GM23338 (cell line): ENCODE measurements at regions not wholly inside any gene's neighbourhood (a gene's known extent, or its start where the extent isn't known, plus 50 kb on each side); places are given as distances from the start of the nearest gene placed in this dataset.

Experiments
- ATAC-seq: fragments of 200-7000 bp; cut with Tn5 transposase; 3 replicates; pipeline ENCODE4 v1.9.1; 2020
- DNase-seq: peaks from one replicate; pipeline ENCODE4 v3.0.0-alpha.2; 2015; ENCODE audit warnings: low spot score
- H2AFZ ChIP-seq: fragments of 200-600 bp; sonication (generic); 2 replicates; pipeline ENCODE4 v1.8.0; 2016; ENCODE audit warnings: antibody characterized with exemption, mild to moderate bottlenecking, moderate library complexity
- H3F3A ChIP-seq: fragments of 200-600 bp; sonication (generic); replicated peaks from 2 replicates; pipeline ENCODE4 v1.8.0; 2017; ENCODE audit warnings: antibody characterized with exemption, mixed run types, low read depth
- H3K27ac ChIP-seq: fragments of 200-600 bp; sonication (generic); 2 replicates; pipeline ENCODE4 v1.6.1; 2016; ENCODE audit warnings: low read depth
- H3K27me3 ChIP-seq: fragments of 200-600 bp; sonication (generic); 2 replicates; pipeline ENCODE4 v1.8.0; 2016; ENCODE audit warnings: mild to moderate bottlenecking, mixed run types, moderate library complexity; ENCODE audit not compliant: insufficient read depth
- H3K36me3 ChIP-seq: fragments of 200-600 bp; sonication (generic); 2 replicates; pipeline ENCODE4 v1.8.0; 2016; ENCODE audit warnings: mild to moderate bottlenecking; ENCODE audit not compliant: insufficient read depth
- H3K4me1 ChIP-seq: fragments of 200-600 bp; sonication (generic); 2 replicates; pipeline ENCODE4 v1.8.0; 2016; ENCODE audit warnings: mild to moderate bottlenecking, moderate library complexity; ENCODE audit not compliant: insufficient read depth
- H3K4me2 ChIP-seq: fragments of 200-600 bp; sonication (generic); 2 replicates; pipeline ENCODE4 v1.7.1; 2017; ENCODE audit warnings: mixed run types
- H3K4me3 ChIP-seq: fragments of 200-600 bp; sonication (generic); 2 replicates; pipeline ENCODE4 v1.6.1; 2016; ENCODE audit warnings: mixed run types
- H3K79me2 ChIP-seq: fragments of 200-600 bp; sonication (generic); replicated peaks from 2 replicates; pipeline ENCODE4 v1.8.0; 2017; ENCODE audit warnings: mild to moderate bottlenecking; ENCODE audit not compliant: insufficient read depth
- H3K9me2 ChIP-seq: fragments of 200-600 bp; sonication (generic); 2 replicates; pipeline ENCODE4 v1.8.0; 2017; ENCODE audit not compliant: insufficient read depth
- H4K20me1 ChIP-seq: fragments of 200-600 bp; sonication (generic); replicated peaks from 2 replicates; pipeline ENCODE4 v1.8.0; 2017; ENCODE audit warnings: mild to moderate bottlenecking; ENCODE audit not compliant: insufficient read depth
- H3K27ac Mint-ChIP-seq: 2 replicates; pipeline ENCODE4 v1.8.0; 2020; ENCODE audit warnings: inconsistent platforms, mild to moderate bottlenecking, moderate library complexity, mixed read lengths
- H3K27me3 Mint-ChIP-seq: 3 replicates; pipeline ENCODE4 v1.8.0; 2022; ENCODE audit warnings: low read depth, mild to moderate bottlenecking, moderate library complexity, mixed read lengths, inconsistent platforms; ENCODE audit not compliant: insufficient read depth, poor library complexity
- H3K36me3 Mint-ChIP-seq: 3 replicates; pipeline ENCODE4 v1.8.0; 2021; ENCODE audit warnings: low read depth, mild to moderate bottlenecking, inconsistent platforms, moderate library complexity, mixed read lengths
- H3K4me1 Mint-ChIP-seq: 3 replicates; pipeline ENCODE4 v1.8.0; 2020; ENCODE audit warnings: mild to moderate bottlenecking, inconsistent platforms, mixed read lengths
- H3K4me3 Mint-ChIP-seq: 3 replicates; pipeline ENCODE4 v1.8.0; 2021; ENCODE audit warnings: moderate library complexity, mild to moderate bottlenecking, inconsistent platforms, mixed read lengths
- H3K9me3 Mint-ChIP-seq: 3 replicates; pipeline ENCODE4 v1.8.0; 2020; ENCODE audit warnings: moderate library complexity, mild to moderate bottlenecking, inconsistent platforms, mixed read lengths
- CREB1 ChIP-seq: fragments of 250-450 bp; sonication (Bioruptor Pico); IDR thresholded peaks from 2 replicates; pipeline ENCODE4 v1.5.0; 2020; ENCODE audit warnings: low read depth, mild to moderate bottlenecking, moderate library complexity
- CTCF ChIP-seq, 2 experiments: fragments of 200-600 bp in 1 of 2; sonication (generic) in 1 of 2; conservative IDR thresholded peaks; 2 replicates each; pipeline versions ENCODE4 v1.5.1 to v1.6.1; 2016 to 2017; ENCODE audit warnings: antibody characterized with exemption in 2 of 2, low read depth in 2 of 2, mild to moderate bottlenecking in 2 of 2, moderate library complexity in 1 of 2
- EZH2 ChIP-seq: fragments of 200-600 bp; sonication (generic); IDR thresholded peaks from one replicate; pipeline ENCODE4 v1.8.0; 2017; ENCODE audit warnings: antibody characterized with exemption, mild to moderate bottlenecking, low read depth; ENCODE audit not compliant: unreplicated experiment
- EZH2phosphoT487 ChIP-seq: fragments of 200-600 bp; sonication (generic); IDR thresholded peaks from one replicate; pipeline ENCODE4 v1.8.1; 2018; ENCODE audit warnings: antibody characterized with exemption; ENCODE audit not compliant: unreplicated experiment
- JUNB ChIP-seq: IDR thresholded peaks from one replicate; pipeline ENCODE4 v1.6.1; 2016; ENCODE audit warnings: antibody characterized with exemption; ENCODE audit not compliant: unreplicated experiment
- NANOG ChIP-seq: IDR thresholded peaks from 2 replicates; pipeline ENCODE4 v1.6.1; 2016; ENCODE audit warnings: antibody characterized with exemption, borderline replicate concordance
- POLR2AphosphoS5 ChIP-seq: IDR thresholded peaks from 2 replicates; pipeline ENCODE4 v1.6.1; 2016; ENCODE audit warnings: antibody characterized with exemption, low read depth
- STAT1 ChIP-seq: IDR thresholded peaks from one replicate; pipeline ENCODE4 v1.6.1; 2016; ENCODE audit warnings: antibody characterized with exemption; ENCODE audit not compliant: unreplicated experiment
- ZNF114 ChIP-seq: fragments of 250-450 bp; sonication (Bioruptor Pico); IDR thresholded peaks from 2 replicates; pipeline ENCODE4 v1.5.0; 2020; ENCODE audit warnings: mild to moderate bottlenecking, moderate library complexity
- ZNF331 ChIP-seq: fragments of 250-450 bp; sonication (Bioruptor Pico); IDR thresholded peaks from 2 replicates; pipeline ENCODE4 v1.5.0; 2020; ENCODE audit warnings: low read depth, mild to moderate bottlenecking, moderate library complexity
- ZNF462 ChIP-seq: fragments of 250-450 bp; sonication (Bioruptor Pico); IDR thresholded peaks from 2 replicates; pipeline ENCODE4 v1.5.0; 2020; ENCODE audit warnings: mild to moderate bottlenecking, moderate library complexity
- TF ChIP-seq, protein P1 (sequence below): IDR thresholded peaks from one replicate; pipeline ENCODE4 v1.6.1; 2018; ENCODE audit warnings: antibody characterized with exemption; ENCODE audit not compliant: unreplicated experiment
- TF ChIP-seq, protein P2 (sequence below): IDR thresholded peaks from 2 replicates; pipeline ENCODE4 v1.6.1; 2016; ENCODE audit warnings: antibody characterized with exemption

DNA sequence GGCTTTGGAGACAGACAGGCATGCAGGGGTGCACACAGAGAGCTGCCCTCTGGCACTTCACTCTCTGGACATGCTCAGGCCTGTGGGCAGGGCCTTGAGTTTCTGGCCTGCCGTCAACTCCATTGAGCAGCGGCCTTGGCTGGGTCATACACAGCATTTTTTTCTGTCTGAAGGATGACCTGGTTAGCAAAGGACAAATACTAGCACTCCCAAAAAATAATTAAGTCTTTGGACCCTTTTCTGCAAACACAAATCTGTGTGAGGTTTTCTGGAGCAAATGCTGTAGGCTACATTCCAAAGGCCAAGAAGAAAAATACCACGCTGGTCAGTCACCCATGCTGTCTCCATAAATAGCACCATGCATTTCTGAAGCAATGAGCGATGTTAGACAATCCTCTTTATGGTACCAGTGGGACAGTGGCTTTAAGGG lies 124.7 kb upstream of the CTAGE1 start:
- no peak overlapping the region for H3K27ac Mint-ChIP-seq
- ATAC-seq (no peak), DNase-seq (no peak)
- H4K20me1 ChIP-seq: no peaks in the 10 kb centered on the region
- no peak overlapping the region for H2AFZ ChIP-seq
- H3K27me3 Mint-ChIP-seq: no peaks in the 10 kb centered on the region
- no peaks in the 10 kb centered on the region for H3K36me3 ChIP-seq
- no peaks in the 10 kb centered on the region for H3K36me3 Mint-ChIP-seq
- peaks cover 5% of the 10 kb centered on the region; the same call in 1 of the 2 replicates for H3K9me2 ChIP-seq
- no peaks in the 10 kb centered on the region for H3K4me1 ChIP-seq
- H3F3A ChIP-seq: no peaks in the 10 kb centered on the region
- TF ChIP-seq ZNF331 (CRISPR knock-in tag) (no peak), ZNF114 (CRISPR knock-in tag) (no peak), CTCF (conservative IDR thresholded peaks at IDR 0.05; ENCODE audit: low read depth in 2 of 2) (no peak), POLR2AphosphoS5 (no peak), EZH2 (no peak), NANOG (no peak), CREB1 (CRISPR knock-in tag) (no peak), EZH2phosphoT487 (no peak), STAT1 (no peak), JUNB (no peak), ZNF462 (no peak)
- TF ChIP-seq, protein P1, sequence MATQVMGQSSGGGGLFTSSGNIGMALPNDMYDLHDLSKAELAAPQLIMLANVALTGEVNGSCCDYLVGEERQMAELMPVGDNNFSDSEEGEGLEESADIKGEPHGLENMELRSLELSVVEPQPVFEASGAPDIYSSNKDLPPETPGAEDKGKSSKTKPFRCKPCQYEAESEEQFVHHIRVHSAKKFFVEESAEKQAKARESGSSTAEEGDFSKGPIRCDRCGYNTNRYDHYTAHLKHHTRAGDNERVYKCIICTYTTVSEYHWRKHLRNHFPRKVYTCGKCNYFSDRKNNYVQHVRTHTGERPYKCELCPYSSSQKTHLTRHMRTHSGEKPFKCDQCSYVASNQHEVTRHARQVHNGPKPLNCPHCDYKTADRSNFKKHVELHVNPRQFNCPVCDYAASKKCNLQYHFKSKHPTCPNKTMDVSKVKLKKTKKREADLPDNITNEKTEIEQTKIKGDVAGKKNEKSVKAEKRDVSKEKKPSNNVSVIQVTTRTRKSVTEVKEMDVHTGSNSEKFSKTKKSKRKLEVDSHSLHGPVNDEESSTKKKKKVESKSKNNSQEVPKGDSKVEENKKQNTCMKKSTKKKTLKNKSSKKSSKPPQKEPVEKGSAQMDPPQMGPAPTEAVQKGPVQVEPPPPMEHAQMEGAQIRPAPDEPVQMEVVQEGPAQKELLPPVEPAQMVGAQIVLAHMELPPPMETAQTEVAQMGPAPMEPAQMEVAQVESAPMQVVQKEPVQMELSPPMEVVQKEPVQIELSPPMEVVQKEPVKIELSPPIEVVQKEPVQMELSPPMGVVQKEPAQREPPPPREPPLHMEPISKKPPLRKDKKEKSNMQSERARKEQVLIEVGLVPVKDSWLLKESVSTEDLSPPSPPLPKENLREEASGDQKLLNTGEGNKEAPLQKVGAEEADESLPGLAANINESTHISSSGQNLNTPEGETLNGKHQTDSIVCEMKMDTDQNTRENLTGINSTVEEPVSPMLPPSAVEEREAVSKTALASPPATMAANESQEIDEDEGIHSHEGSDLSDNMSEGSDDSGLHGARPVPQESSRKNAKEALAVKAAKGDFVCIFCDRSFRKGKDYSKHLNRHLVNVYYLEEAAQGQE: no peak
- TF ChIP-seq, protein P2, sequence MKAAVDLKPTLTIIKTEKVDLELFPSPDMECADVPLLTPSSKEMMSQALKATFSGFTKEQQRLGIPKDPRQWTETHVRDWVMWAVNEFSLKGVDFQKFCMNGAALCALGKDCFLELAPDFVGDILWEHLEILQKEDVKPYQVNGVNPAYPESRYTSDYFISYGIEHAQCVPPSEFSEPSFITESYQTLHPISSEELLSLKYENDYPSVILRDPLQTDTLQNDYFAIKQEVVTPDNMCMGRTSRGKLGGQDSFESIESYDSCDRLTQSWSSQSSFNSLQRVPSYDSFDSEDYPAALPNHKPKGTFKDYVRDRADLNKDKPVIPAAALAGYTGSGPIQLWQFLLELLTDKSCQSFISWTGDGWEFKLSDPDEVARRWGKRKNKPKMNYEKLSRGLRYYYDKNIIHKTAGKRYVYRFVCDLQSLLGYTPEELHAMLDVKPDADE: no peak
- H3K4me3 Mint-ChIP-seq: no peak overlapping the region
- no peaks in the 10 kb centered on the region for H3K4me1 Mint-ChIP-seq
- H3K27ac ChIP-seq: no peak overlapping the region
- H3K79me2 ChIP-seq: no peaks in the 10 kb centered on the region
- no peaks in the 10 kb centered on the region for H3K27me3 ChIP-seq
- no peak overlapping the region for H3K4me3 ChIP-seq
- H3K4me2 ChIP-seq: no peak overlapping the region
- no peaks in the 10 kb centered on the region; the same call in 2 of the 3 replicates for H3K9me3 Mint-ChIP-seq
